ENCODE measurements at regions not wholly inside any gene's neighbourhood (a gene's known extent, or its start where the extent isn't known, plus 50 kb on each side); places are given as distances from the start of the nearest gene placed in this dataset.

DNA sequence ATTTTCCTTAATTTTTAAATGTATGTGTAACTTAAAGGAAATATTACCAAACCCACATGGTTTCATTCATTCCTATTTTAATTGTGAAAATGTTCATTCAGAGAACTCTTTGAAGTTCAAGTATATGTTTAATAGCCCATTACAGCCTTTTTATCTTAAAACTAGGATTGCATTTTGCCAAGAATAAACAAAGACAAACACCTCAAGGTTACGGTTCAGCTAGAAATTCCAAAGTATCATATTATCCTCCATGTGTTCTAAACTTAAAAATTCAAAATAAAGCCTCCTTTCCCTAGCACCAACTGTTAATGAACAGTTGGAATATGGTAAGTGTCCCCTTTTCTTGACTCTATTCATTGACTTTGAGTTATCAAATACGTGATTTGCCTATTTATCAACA lies 215.6 kb upstream of the SEMA3E start:
- TF ChIP-seq, protein P1, sequence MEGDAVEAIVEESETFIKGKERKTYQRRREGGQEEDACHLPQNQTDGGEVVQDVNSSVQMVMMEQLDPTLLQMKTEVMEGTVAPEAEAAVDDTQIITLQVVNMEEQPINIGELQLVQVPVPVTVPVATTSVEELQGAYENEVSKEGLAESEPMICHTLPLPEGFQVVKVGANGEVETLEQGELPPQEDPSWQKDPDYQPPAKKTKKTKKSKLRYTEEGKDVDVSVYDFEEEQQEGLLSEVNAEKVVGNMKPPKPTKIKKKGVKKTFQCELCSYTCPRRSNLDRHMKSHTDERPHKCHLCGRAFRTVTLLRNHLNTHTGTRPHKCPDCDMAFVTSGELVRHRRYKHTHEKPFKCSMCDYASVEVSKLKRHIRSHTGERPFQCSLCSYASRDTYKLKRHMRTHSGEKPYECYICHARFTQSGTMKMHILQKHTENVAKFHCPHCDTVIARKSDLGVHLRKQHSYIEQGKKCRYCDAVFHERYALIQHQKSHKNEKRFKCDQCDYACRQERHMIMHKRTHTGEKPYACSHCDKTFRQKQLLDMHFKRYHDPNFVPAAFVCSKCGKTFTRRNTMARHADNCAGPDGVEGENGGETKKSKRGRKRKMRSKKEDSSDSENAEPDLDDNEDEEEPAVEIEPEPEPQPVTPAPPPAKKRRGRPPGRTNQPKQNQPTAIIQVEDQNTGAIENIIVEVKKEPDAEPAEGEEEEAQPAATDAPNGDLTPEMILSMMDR (conservative IDR thresholded peaks at IDR 0.05; ENCODE audit: low read length): no peak
- TF ChIP-seq EZH2phosphoT487 (IDR thresholded peaks at IDR 0.05; ENCODE audit: borderline replicate concordance, low read depth, low read length): no peak
